A673 (cell line): ENCODE measurements at regions not wholly inside any gene's neighbourhood (a gene's known extent, or its start where the extent isn't known, plus 50 kb on each side); places are given as distances from the start of the nearest gene placed in this dataset.

Source experiments
- EZH2 ChIP-seq: fragments of 200-600 bp; sonication (generic); IDR thresholded peaks from 2 replicates; pipeline ENCODE4 v1.6.1; 2017; ENCODE audit warnings: borderline replicate concordance, low read depth, mild to moderate bottlenecking, mixed read lengths, antibody characterized with exemption, low read length; ENCODE audit not compliant: poor library complexity, severe bottlenecking
- TF ChIP-seq, protein P1 (sequence below): fragments of 300-800, 200-600 bp; sonication (generic); conservative IDR thresholded peaks from 2 replicates; pipeline ENCODE4 v1.5.1; 2017; ENCODE audit warnings: low read depth, mild to moderate bottlenecking, antibody characterized with exemption, low read length, moderate library complexity, mixed read lengths

DNA sequence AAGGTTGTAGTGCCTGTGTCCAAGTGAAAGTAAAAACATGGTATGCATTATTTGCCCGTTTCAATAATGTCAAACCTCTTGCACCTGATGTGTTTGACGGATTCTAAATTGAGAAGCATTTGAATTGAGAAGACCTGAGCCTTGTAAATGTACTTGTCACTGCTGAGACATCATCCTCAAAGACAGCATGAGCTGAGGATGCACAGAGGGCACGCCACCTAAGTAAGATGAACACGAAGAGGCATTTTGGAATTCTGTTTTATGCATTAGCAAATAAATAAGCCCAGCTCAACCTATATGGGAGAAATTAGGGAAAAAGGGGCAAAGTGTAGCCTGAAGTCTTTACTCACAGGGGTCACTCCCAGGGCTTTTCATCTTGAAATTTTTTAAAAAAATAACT is 73.8 kb upstream of the SORCS1 start:
- TF ChIP-seq, protein P1, sequence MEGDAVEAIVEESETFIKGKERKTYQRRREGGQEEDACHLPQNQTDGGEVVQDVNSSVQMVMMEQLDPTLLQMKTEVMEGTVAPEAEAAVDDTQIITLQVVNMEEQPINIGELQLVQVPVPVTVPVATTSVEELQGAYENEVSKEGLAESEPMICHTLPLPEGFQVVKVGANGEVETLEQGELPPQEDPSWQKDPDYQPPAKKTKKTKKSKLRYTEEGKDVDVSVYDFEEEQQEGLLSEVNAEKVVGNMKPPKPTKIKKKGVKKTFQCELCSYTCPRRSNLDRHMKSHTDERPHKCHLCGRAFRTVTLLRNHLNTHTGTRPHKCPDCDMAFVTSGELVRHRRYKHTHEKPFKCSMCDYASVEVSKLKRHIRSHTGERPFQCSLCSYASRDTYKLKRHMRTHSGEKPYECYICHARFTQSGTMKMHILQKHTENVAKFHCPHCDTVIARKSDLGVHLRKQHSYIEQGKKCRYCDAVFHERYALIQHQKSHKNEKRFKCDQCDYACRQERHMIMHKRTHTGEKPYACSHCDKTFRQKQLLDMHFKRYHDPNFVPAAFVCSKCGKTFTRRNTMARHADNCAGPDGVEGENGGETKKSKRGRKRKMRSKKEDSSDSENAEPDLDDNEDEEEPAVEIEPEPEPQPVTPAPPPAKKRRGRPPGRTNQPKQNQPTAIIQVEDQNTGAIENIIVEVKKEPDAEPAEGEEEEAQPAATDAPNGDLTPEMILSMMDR = no peak
- no peak for TF ChIP-seq EZH2
